Left ventricle myocardium superior (tissue), 1 donor: ENCODE measurements at regions not wholly inside any gene's neighbourhood (a gene's known extent, or its start where the extent isn't known, plus 50 kb on each side); places are given as distances from the start of the nearest gene placed in this dataset.
A peak's percentile ranks its signal among the peaks of the same experiment; 100 is the strongest.

Experiments
- ATAC-seq: fragments of 200-7000 bp; cut with Tn5 transposase; one replicate; pipeline ENCODE4 v1.9.1; 2020; ENCODE audit warnings: mild to moderate bottlenecking, moderate library complexity
- DNase-seq: peaks from one replicate; pipeline ENCODE4 v3.0.0-alpha.2; 2020
- intact Hi-C: fragments of 100-400 bp; cut with micrococcal nuclease; formaldehyde crosslinking; loops from one replicate; pipeline ENCODE4 v1.11.0; 2022
- donor health status: DM: no; HTN: yes; CAD: no; lungs with severe emphysema.

DNA sequence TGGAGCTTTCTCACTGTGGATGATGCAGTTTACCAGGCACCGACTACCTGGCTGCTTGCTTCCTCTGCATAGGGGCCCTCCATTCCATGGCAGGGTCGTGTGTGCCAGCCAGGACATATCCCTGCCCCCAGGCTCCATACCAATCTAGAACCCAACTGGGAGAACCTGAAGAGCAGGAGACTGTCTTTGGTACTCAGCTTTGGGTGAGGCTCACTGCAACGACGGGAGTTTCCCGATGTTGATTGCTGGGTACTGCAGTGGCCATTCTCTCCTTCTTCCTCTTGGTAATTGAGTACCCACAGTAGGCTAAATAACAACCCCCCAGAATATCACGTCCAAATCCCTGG is 133.3 kb upstream of the SERTAD2 start:
- ATAC-seq: no peak
- intact Hi-C loops: no loop called here

DNA sequence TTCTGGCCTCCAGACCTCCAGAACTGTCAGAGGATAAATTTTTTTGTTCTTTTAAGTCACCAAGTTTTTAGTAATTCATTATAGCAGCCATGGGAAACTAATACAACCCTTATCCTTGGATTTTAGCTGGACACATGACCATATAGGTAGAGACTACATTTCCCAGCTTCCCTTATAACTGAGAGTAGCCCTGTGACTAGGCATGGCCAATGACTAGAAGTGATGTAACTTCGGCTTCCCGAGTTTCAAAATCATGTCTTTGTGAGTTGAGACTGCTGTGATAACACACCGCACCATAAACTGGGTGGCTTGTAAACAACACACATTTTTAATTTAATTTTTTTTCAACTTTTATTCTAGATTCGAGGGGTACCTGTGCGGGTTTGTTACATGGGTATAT is 134.0 kb upstream of the SERTAD2 start:
- intact Hi-C loops: no loop called here
- ATAC-seq (no peak), DNase-seq (no peak)

More for the DNA sequence above, 133.3 kb upstream of the SERTAD2 start:
- no peak for DNase-seq

DNA sequence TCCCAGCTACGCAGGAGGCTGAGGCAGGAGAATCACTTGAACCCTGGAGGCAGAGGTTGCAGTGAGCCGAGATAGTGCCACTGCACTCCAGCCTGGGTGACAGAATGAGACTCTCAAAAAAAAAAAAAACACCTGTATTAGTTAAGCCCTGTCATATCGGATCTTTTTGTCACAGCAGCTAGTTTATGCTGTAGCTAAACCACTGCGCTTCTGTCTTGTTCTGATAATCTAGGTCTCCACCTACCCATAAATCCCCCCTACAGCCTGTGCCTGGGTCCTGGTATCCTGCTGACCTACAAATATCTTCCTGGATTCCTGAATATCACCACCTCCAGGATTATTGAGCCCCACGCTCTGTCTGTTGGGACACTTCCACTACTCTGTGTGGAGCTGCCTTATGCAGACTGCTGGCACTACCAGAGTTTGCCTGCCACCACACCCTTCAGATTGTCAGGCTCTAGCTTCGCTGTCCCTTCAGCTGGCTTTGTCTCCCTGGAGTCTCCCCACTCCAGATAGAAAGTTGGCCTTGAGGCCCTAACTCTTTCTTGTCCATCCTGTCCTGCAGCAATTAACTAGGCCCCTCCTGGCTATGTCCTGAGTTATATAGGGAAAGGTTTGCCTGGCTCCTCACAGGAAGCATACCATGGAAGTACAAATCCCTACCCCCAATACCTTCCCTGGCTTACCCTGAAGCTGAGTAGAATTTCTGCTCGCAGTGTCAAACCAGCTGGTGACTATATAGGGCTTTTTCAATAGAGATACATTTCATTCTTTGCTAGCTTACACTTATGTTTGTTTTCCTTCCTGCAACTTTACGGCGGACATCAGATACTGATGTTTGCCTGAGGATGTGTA is 136.0 kb upstream of the SERTAD2 start:
- ATAC-seq: no peak
- intact Hi-C loops: no loop called here
- no peak for DNase-seq

DNA sequence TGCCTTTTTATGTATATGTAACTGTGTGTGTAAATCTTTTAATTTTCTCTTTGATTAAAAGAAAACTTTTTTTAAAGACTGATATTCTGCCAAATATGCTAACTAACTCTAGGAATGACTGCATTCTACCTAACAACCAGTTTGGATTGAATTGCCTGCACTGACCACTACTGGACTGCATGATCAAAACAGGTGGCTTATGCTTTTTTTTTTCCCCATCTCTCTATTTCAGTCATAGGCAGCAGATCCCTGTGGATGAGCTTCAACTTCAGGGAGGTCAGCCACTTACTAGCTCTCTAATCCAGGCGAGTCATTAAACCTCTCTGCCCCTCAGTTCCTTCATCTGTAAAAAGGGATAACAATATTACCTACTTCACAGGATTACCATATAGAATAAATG is 138.6 kb upstream of the SERTAD2 start:
- DNase-seq (no peak), ATAC-seq (no peak)
- intact Hi-C loops: no loop called here

DNA sequence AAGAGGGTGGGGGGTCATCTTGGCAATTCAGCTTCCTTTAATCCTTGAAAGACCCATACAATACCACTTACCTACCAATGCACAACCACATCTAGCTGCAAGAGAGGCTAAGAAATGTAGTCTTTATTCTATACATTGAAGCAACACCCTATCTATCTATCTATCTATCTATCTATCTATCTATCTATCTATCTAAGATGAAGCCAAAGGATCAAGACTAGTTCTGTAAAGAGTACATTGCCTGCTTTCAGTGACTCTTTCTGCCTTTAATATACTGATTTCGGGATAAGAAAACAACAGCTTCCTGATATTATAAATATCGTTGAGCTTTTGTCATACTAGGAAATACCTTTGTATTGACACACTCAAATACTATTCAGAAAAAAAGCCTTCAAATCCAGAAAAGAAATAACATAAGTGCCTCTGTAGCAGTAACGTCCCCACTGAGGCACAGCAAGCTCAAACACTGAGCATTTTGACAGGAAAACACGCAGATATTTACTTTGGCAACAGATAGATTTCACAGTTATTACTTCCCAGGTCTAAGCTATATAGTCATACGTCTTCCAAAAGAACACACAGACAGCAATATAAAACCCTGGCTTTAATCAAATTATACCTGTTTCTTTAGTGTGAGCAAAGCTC is 139.4 kb upstream of the SERTAD2 start:
- DNase-seq (no peak), ATAC-seq (no peak)
- intact Hi-C loops: no loop called here

DNA sequence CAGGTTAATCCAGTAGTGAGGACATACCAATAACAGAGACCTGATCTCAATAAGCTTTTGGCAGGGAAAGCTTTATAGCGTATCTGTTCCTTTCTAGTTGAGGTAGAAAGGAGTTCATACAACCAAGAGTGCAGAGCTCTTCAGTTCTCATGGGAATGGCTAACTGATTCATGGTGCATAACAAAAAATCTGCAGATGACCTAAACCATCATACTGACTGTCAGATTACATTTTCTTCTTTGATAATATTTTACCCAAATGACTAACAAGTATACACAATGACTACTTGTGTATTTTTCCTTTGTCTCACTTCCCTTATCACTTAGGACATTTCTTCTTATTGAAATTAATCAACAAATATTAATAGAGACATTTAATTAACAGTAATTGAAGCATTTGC is 140.0 kb upstream of the SERTAD2 start:
- ATAC-seq: no peak
- DNase-seq: no peak
- intact Hi-C loops: no loop called here

DNA sequence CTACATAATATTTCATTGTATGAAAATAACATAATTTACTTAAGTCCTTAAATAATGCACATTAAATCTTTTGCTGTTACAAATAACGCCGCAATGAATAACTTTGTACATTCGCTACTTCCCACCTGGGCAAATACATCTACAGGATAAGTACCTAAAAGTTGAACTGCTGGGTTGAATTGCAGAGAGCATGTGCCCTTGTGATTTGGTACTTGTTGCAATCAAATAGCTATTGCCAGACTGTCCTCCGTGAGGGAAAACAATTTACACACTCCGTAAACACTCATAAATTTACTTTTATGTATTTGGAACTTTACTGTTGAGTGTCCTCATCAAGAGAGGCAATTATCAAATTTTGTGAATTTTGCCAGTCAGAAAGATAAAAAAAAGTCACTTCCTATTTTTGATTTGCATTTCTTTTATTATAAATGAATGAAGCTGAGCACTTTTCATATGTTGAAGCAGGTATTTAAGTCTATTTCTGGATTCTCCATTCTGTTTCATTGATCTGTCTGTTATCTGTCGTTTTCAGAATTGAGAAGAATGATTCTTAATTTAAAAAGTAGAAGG is 140.8 kb upstream of the SERTAD2 start:
- no peak for ATAC-seq
- intact Hi-C loops: no loop called here
- no peak for DNase-seq

DNA sequence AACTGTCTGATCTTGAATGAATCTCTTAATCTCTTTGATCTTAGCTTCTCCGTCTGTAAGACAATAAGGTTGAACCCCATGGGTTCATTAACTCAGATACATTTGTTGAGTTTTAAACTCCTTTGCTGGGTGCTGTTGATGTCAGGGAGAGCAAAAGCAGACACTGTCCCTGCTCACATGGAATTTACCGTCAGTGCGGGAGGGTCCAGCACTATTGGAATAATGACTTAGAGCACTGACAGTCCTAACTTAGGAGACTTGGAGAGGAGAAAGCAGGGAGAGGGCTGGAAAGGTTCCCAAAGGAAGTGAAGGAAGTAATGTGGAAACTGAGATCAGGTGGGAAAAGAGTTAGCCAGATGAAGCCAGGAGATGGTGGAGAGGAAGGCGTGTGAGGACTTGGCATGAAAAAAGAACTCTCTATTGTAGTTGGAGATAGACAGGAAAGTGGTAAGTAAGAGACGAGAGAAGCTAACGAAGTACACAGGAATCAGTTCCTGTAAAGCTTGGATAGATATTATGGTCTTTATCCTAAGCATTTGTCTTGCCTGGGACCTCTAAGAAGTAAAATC is 141.4 kb upstream of the SERTAD2 start:
- intact Hi-C loops: no loop called here
- ATAC-seq (peak; percentile 14), DNase-seq (no peak)

DNA sequence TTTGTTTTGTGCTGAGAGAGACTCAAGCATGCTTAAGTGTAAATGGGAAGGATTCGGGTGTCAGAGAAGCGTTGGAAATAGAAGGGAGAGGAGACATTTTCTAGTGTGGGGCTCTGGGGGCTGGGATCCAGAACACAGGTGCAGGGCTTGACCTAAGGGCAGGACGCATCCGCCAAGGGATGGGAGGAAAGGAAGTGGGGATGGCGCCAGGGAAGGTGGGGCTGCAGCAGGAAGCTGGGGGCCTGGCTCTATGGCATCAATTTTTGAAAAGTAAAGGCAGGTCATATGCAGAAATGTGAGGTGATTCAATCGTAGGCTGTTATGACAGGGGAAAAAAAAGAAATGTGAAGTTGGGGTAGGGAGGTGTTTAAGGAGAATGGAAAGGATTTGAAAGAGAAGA is 143.2 kb upstream of the SERTAD2 start:
- intact Hi-C loops: no loop called here
- ATAC-seq (no peak), DNase-seq (no peak)

DNA sequence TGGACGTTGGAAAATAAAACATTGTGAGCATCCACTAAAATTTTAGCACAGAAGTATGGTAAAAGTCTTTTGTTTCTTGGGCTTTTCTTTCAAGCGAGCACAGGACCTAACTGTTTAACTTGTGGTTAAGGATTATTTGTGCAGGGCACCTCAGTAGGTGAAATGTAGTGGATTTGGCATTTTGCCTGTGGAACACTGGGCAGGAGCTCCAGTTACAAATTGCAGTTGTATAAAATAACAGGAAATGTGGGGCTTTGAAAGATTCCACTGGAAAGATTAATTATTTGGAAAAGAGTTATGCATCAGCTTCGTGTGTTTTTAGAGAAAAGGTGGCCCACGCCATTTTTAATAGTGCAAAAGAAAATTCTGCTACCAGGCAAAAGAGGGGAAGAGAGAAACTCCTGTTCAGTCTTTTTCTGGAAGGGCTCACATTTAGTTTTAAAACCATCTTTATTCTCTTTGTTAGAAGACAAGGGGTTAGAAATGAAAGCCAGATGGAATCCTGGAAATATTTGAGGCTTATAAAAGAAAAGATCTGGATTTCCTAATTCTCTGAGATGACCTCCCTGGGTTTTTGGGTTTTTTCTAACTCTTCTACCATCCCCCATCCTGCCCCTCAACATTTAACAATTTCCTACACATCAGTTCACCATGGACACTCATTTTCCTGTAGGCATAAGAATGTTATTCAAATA is 144.3 kb upstream of the SERTAD2 start:
- intact Hi-C loops: no loop called here
- DNase-seq: no peak

DNA sequence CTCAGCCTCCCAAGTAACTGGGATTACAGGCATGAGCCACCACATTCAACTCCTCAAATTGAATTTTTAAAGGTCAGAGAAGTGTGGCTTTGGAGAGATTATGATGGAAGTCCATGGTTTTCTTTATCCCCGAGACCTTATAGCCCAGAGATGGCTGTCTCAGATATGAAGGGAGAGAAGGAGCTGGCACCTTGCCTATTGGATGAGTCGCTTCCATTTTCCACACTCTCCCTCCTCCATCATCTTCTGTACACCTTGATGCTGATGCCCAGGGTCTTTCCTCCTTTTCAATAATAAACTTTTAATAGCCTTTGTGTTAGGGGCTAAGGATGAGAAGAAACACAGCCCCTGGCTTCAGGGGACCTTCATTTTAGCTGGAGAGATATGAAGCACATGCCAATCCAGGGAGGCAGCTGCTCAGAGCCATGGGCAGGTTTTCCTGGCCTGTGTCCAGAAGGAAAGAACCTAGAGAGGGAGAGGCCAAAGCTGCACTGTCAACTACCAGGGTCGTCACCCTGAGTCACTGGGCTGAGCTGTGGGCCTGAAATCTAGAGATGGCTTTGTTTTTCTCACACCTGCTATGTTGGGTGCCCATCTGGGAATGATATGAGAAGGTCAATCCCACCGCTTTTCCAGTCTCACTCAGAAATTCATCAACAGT is 146.0 kb upstream of the SERTAD2 start:
- DNase-seq (no peak), ATAC-seq (no peak)
- intact Hi-C loops: no loop called here

More for the DNA sequence above, 144.3 kb upstream of the SERTAD2 start:
- ATAC-seq: no peak

DNA sequence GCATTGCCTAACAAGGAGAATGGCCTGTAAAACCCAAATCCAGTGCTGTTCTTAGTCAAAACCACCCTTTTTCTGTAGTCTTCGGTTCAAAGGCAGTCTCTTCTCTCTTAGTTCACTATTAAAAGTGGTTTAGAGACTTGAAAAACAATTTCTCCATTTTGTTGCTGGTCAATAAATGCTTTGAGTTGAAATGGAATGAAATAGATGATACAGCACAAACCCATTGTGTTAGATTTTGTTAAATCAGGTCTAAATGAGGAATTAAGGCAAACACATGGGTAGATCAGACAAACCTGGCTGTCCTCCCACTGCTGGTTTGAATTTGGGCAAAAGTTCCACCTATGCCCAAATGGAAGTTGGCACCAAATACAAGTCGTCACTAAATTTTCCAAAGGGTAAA is 150.1 kb upstream of the SERTAD2 start:
- intact Hi-C loops: no loop called here
- ATAC-seq: no peak
- no peak for DNase-seq

DNA sequence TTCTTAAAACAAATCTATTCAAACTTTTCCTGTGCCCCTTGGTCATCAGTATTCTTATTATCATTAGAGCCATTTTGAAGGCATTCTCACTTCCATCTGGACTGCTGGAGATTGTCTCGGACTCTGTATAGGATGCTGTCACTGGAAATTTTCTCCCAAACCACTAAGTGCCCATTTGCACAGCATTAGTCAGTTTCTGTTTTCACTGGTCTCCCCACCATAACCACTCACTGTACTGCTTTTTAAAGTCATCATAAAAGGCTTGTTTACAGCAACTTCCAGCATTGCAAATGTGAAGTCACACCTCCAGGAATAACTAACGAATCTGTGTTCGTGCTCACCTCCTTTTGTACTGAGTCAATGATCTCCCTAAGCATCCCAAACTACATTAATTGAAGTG is 150.9 kb upstream of the SERTAD2 start:
- no peak for ATAC-seq
- DNase-seq: no peak
- intact Hi-C loops: no loop called here

DNA sequence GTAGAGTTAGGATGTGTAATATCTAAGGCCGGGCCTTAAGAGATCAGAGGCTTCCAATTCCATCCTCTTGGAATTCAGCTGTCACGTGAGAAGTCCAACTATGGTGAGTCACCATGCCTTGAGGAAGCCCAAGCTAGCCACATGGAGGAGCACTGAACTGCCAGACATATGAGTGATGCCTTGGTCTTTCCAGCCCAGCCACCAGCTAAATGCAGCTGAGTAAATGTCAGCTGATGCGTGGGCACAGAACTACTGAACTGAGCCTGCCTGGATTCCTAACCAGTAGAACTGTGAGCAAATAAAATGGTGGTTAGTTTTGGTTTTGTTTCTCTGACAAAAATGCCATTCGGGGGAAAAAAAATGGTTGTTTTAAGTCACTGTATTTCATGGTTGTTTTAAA is 153.7 kb upstream of the SERTAD2 start:
- no peak for DNase-seq
- no peak for ATAC-seq
- intact Hi-C loops: no loop called here

DNA sequence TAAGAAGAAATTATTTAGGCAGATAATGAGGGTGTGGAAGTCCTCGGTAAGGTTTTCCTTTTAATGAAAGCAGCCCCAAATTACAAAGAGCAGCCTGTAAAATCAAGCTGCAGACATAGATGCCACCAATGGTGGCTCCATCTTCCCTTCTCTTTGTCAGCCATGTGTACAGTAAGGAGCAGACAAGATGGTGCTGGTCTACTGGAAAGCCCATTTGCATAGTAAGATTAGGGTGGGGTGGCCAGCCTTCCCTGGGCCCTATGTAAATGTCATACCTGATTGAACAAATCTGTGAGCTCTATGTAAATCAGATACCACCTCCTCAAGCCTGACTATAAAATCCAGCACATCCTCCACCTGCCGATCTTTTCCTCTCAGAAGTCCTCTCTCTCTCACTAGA is 154.4 kb upstream of the SERTAD2 start:
- no peak for DNase-seq
- ATAC-seq: no peak
- intact Hi-C loops: no loop called here

DNA sequence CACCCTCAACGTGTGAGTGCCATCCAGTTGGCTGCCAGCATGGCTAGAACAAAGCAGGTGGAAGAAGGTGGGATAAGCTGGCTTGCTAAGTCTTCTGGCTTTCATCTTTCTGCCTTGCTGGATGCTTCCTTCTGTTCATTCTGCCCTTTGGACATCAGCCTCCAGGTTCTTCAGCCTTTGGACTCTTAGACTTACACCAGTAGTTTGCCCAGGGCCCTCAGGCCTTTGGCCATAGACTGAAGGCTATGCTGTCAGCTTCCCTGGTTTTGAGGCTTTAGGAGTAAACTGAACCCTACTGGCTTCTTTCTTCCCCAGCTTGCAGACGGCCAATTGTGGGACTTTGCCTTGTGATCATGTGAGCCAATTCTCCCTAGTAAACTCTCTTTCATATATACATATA is 155.0 kb upstream of the SERTAD2 start:
- no peak for ATAC-seq
- DNase-seq: no peak
- intact Hi-C loops: no loop called here

DNA sequence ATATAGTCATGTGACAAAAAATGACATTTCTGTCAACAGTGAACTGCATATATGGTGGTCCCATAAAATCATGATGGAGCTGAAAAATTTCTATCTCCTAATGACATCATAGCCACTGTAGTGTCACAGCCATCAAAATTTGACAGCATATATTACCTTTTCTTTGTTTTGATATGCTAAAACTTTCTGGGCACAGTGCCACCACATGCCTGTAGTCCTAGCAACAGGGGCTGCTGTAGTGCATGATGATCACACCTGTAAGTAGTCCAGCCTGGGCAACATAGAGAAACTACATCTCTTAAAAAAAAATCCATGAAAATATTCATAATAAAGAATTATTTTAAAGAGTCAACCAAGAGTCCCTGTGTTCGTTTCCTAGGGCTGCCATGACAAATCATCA is 155.5 kb upstream of the SERTAD2 start:
- DNase-seq (no peak), ATAC-seq (no peak)
- intact Hi-C loops: no loop called here

DNA sequence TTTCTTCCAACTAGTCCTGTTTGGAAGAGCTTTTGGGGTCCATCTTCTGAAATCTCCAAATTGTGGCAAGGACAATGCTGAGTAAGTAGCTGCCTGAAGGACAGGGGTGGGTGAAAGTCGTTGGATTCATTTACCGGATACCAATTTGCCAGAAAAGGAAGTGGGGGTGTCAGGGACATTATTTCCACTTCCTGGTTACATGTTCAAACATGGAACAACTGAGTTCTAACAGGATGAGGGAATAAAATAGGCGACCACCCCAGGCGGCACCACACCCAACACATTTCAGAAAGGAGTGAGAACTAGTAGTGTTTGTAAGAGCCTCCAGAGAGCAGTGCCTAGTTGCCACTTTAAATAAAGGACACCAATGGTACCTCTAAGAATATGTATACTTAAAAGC is 158.6 kb upstream of the SERTAD2 start:
- intact Hi-C loops: no loop called here
- DNase-seq (no peak), ATAC-seq (peak; percentile 41)

DNA sequence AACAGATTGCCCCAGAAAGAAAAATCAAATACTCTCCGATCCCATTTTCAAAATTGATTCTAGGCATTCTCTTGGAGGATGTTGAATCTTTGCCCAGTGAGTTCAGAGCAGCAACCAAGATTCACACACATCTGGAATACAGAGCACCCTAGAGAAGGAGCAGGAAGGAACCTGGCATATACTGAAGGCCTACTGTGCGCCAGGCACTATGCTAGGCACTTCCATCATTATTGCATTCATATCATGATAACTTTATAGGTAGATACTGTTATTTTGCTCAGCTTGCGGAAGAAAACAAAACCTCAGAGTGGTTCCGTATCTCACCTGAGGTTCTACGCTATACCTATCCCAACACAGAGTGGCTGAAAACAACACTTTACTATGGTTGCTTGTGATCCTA is 160.3 kb upstream of the SERTAD2 start:
- DNase-seq (no peak), ATAC-seq (no peak)
- intact Hi-C loops: no loop called here
